GM21723 (cell line): ENCODE measurements at regions not wholly inside any gene's neighbourhood (a gene's known extent, or its start where the extent isn't known, plus 50 kb on each side); places are given as distances from the start of the nearest gene placed in this dataset.

Experiments used
- ATAC-seq: cut with Tn5 transposase; IDR thresholded peaks from one replicate; pipeline ENCODE4 v1.9.1; 2021; ENCODE audit warnings: mild to moderate bottlenecking, moderate library complexity; ENCODE audit not compliant: unreplicated experiment

GRCh38 chr14:97878727-97879126 lies 1081.5 kb downstream of the VRK1 start:
- ATAC-seq, result no peak

- no peak for ATAC-seq
These were observed 1090.5 kb downstream of the VRK1 start for GRCh38 chr14:97887690-97888089.

- no peak for ATAC-seq
These were observed 1091.1 kb downstream of the VRK1 start for GRCh38 chr14:97888331-97888730.

GRCh38 chr14:97891515-97891914 lies 1094.3 kb downstream of the VRK1 start:
- ATAC-seq, result no peak

GRCh38 chr14:97894552-97894951 lies 1097.4 kb downstream of the VRK1 start:
- ATAC-seq, result no peak

- ATAC-seq, result no peak
These were observed 1103.1 kb downstream of the VRK1 start for GRCh38 chr14:97900196-97900854.

- no peak for ATAC-seq
These were observed 1105.4 kb downstream of the VRK1 start for GRCh38 chr14:97902630-97903029.

GRCh38 chr14:97903821-97904220 lies 1106.6 kb downstream of the VRK1 start:
- ATAC-seq, result no peak

GRCh38 chr14:97912217-97912616 lies 1115.0 kb downstream of the VRK1 start:
- no peak for ATAC-seq

GRCh38 chr14:97916100-97916499 lies 1118.9 kb downstream of the VRK1 start:
- ATAC-seq, result no peak

- ATAC-seq, result no peak
These were observed 1119.7 kb downstream of the VRK1 start for GRCh38 chr14:97916669-97917568.

- no peak for ATAC-seq
These were observed 1123.0 kb downstream of the VRK1 start for GRCh38 chr14:97920201-97920600.

GRCh38 chr14:97921296-97921695 lies 1124.1 kb downstream of the VRK1 start:
- no peak for ATAC-seq

- no peak for ATAC-seq
These were observed 1127.9 kb downstream of the VRK1 start for GRCh38 chr14:97924922-97925613.

- ATAC-seq, result no peak
These were observed 1133.0 kb downstream of the VRK1 start for GRCh38 chr14:97930166-97930565.

- ATAC-seq, result no peak
These were observed 1134.1 kb downstream of the VRK1 start for GRCh38 chr14:97931273-97931672.

GRCh38 chr14:97942921-97943320 lies 1145.7 kb downstream of the VRK1 start:
- ATAC-seq, result no peak

- ATAC-seq, result no peak
These were observed 1146.4 kb downstream of the VRK1 start for GRCh38 chr14:97943619-97944018.

GRCh38 chr14:97944380-97944779 lies 1147.2 kb downstream of the VRK1 start:
- no peak for ATAC-seq

GRCh38 chr14:97945631-97946030 lies 1148.4 kb downstream of the VRK1 start:
- no peak for ATAC-seq

GRCh38 chr14:97946240-97946639 lies 1149.1 kb downstream of the VRK1 start:
- no peak for ATAC-seq

GRCh38 chr14:97946641-97947040 lies 1149.5 kb downstream of the VRK1 start:
- no peak for ATAC-seq
